ENCODE measurements at regions not wholly inside any gene's neighbourhood (a gene's known extent, or its start where the extent isn't known, plus 50 kb on each side); places are given as distances from the start of the nearest gene placed in this dataset.
"Not testable (repeated sequence)": the region's sequence is repeated elsewhere in the genome, so short reads cannot be mapped to it uniquely, and the experiment has no call there.

DNA sequence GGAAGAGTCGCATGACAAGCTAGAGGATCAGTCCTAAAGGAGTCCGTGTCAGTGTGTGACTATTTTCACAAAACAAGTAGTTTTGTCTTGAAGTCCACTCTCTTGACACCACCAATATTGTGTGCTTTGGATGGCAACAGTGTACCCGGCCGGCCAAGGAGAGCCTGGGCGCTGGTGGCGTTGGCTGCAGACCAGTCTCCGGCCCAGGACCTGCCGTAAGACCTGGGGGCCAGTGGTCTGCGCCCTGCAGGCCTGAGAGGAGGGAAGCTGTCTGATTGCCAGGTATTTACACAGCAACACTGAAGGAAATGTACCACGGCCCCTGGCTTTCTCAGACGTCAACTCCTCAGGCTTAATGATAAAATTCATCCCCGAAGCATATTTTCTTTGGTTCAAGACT lies 472.4 kb upstream of the SALL3 start:
- WGBS (ENCODE audit: insufficient coverage, insufficient read length), result no CpG with 5 or more reads among the region's 12 CpGs
- no peak overlapping the region for H3K27ac ChIP-seq (ENCODE audit: low read length)
- H3K4me3 ChIP-seq (ENCODE audit: low read length), result no peak overlapping the region
- DNase-seq (ENCODE audit: low read depth, low spot score), result no peak
- H3K36me3 ChIP-seq (ENCODE audit: control insufficient read depth, insufficient read depth, low read length), result no peaks in the 10 kb centered on the region
- H3K9me3 ChIP-seq (ENCODE audit: control insufficient read depth, insufficient read depth, low read length), result no peaks in the 10 kb centered on the region
- no peaks in the 10 kb centered on the region for H3K27me3 ChIP-seq (ENCODE audit: control insufficient read depth, insufficient read depth, low read length)
- H3K4me1 ChIP-seq (ENCODE audit: control insufficient read depth, insufficient read depth, low read length), result peaks cover 2% of the 10 kb centered on the region; the same call in 1 of the 2 replicates

DNA sequence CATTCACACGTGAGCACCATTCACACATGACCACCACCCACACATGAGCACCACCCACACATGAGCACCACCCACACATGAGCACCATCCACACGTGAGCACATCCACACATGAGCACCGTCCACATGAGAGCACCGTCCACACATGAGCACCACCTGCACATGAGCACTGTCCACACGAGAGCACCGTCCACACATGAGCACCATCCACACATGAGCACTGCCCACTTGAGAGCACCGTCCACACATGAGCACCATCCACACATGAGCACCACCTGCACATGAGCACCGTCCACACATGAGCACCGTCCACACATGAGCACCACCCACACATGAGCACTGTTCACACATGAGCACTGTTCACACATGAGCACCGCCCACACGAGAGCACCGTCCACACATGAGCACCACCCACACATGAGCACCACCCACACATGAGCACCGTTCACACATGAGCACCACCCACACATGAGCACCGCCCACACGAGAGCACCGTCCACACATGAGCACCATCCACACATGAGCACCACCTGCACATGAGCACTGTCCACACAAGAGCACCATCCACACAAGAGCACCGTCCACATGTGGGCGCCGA lies 471.3 kb upstream of the SALL3 start:
- not testable (repeated sequence) for H3K9me3 ChIP-seq (ENCODE audit: control insufficient read depth, insufficient read depth, low read length); H3K36me3 ChIP-seq (ENCODE audit: control insufficient read depth, insufficient read depth, low read length); DNase-seq (ENCODE audit: low read depth, low spot score); H3K4me1 ChIP-seq (ENCODE audit: control insufficient read depth, insufficient read depth, low read length); H3K27ac ChIP-seq (ENCODE audit: low read length); H3K4me3 ChIP-seq (ENCODE audit: low read length); H3K27me3 ChIP-seq (ENCODE audit: control insufficient read depth, insufficient read depth, low read length)
- no CpG with 5 or more reads among the region's 19 CpGs for WGBS (ENCODE audit: insufficient coverage, insufficient read length)

DNA sequence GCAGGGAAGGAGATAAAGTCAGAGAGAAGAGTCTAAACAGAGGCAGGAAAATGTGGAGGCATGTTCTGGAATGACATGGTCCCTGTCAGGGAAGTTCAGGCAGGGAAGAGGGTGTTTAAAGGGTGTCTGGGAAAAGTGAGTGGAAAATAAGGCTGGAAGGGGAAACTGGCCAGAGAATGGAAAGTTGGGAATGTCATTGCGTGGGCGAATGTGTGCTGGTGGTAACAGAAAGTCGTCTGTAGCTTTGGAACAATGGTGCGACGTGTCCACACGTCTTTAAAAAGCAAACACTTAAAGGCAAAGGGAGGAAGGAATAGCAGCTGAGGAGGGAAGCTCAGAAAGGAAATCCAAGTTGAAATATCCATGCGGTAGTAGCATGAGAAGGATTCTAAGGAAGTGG lies 469.5 kb upstream of the SALL3 start:
- Histone ChIP-seq H3K36me3 (ENCODE audit: control insufficient read depth, insufficient read depth, low read length) (no peaks in the 10 kb centered on the region), H3K27me3 (ENCODE audit: control insufficient read depth, insufficient read depth, low read length) (no peaks in the 10 kb centered on the region), H3K4me3 (ENCODE audit: low read length) (no peak overlapping the region), H3K9me3 (ENCODE audit: control insufficient read depth, insufficient read depth, low read length) (no peaks in the 10 kb centered on the region), H3K27ac (ENCODE audit: low read length) (no peak overlapping the region), H3K4me1 (ENCODE audit: control insufficient read depth, insufficient read depth, low read length) (peaks cover 2% of the 10 kb centered on the region; the same call in 1 of the 2 replicates)
- WGBS (ENCODE audit: insufficient coverage, insufficient read length), result no CpG with 5 or more reads among the region's 7 CpGs
- no peak for DNase-seq (ENCODE audit: low read depth, low spot score)

DNA sequence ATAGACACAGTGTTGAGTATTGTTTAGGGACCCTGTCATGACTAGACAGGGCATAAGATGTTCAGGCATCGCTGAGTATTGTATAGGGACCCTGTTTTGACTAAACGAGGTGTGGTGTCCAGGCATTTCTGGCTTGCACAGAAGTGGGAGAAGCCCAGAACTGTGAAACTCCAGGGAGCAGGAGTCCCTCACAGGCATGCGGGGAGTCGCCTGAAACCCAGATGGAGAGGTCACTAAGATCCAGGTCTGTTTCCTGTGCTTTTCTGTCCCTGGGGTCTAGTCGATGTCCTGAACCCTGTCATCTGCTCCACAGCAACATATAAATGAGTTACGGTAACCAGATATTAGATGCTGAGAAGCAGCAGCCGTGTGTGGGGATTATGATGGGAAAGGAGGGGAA lies 469.0 kb upstream of the SALL3 start:
- Histone ChIP-seq H3K9me3 (ENCODE audit: control insufficient read depth, insufficient read depth, low read length) (no peaks in the 10 kb centered on the region), H3K36me3 (ENCODE audit: control insufficient read depth, insufficient read depth, low read length) (no peaks in the 10 kb centered on the region), H3K27ac (ENCODE audit: low read length) (no peak overlapping the region), H3K4me1 (ENCODE audit: control insufficient read depth, insufficient read depth, low read length) (peaks cover 2% of the 10 kb centered on the region; the same call in 1 of the 2 replicates), H3K27me3 (ENCODE audit: control insufficient read depth, insufficient read depth, low read length) (no peaks in the 10 kb centered on the region), H3K4me3 (ENCODE audit: low read length) (no peak overlapping the region)
- no peak for DNase-seq (ENCODE audit: low read depth, low spot score)
- no CpG with 5 or more reads among the region's 7 CpGs for WGBS (ENCODE audit: insufficient coverage, insufficient read length)

DNA sequence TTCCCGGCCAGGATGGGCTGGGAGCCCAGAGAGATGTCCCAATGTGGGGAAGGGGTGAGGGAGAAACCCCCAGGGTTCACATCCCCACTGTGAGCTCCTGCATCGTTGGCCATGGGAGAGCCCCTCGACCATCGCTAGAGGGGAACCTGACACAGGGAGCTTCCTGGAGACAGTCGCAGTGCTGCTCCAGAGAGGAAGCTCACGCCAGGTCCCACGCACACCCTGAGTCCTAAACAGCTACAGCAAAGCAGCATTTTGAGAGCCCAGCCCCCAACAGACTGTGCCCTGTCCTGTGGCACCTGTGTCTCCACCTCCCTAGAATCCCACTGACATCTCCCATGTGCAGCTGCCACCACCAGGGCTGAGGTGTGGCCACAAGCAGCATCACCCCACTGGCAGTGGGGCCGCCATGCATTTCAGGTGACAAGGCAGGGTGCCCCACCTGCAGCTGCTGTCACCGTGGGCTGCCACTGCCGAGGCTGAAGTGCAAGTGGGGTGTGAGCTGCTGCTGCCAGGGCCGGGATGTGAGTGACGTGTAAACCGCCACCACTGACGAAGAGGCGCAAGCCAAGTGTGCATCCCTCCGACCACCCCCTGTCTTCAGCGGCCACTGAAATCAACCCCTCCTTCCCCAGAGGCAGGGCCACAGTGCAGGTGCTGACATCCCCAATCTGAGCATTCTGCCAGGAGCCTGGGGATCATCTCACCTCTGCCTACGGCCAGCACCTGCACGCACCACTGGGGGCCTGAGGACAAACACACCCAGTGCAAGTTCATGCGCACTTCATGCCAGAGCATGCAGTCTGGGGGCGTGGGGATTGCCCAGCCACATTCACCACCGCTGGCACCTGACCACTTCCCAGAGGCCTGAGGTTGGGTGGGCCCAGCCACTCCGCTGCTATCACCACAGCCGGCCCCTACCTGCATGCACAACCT lies 467.7 kb upstream of the SALL3 start:
- Histone ChIP-seq H3K4me3 (ENCODE audit: low read length) (no peak overlapping the region), H3K27ac (ENCODE audit: low read length) (no peak overlapping the region), H3K9me3 (ENCODE audit: control insufficient read depth, insufficient read depth, low read length) (no peaks in the 10 kb centered on the region), H3K36me3 (ENCODE audit: control insufficient read depth, insufficient read depth, low read length) (no peaks in the 10 kb centered on the region), H3K27me3 (ENCODE audit: control insufficient read depth, insufficient read depth, low read length) (no peaks in the 10 kb centered on the region), H3K4me1 (ENCODE audit: control insufficient read depth, insufficient read depth, low read length) (no peaks in the 10 kb centered on the region)
- no CpG with 5 or more reads among the region's 24 CpGs for WGBS (ENCODE audit: insufficient coverage, insufficient read length)
- DNase-seq (ENCODE audit: low read depth, low spot score), result no peak

DNA sequence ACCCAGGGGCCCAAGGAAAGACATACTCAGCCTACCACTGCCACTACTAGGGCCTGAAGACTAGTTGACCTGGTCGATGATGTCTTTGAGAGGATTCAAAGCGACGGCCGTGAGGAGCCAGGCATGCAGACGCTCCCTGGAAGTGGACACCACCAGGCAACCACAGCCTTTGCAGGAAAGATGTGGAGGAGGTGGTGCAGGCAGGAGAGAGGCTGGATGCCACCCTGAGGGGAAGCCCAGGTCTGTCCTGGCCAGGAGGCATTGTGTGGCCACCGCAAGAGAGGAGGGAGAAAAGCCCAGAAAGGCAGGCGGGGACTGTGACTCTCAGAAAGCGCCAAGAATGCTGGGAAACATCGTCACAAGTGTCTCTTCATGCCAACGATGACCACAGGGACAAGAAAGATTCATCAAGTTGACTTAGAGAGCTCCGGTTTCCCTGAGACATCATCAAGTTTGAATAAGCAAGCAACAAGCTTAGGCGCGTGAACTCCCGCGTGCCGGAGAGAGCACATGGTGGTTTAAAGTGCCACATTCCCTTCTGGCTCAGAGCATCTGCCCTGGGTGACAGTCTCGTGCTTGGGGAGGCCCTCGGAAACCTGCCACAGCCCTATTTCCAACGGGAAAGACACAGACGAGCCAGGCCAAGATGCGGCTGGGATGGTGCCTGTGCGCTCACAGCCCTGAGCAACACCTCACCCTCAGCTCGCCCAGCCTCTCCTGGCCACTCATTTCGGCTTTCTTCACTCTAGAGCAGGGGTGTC lies 464.5 kb upstream of the SALL3 start:
- WGBS (ENCODE audit: insufficient coverage, insufficient read length), result no CpG with 5 or more reads among the region's 24 CpGs
- Histone ChIP-seq H3K4me3 (ENCODE audit: low read length) (no peak overlapping the region), H3K27me3 (ENCODE audit: control insufficient read depth, insufficient read depth, low read length) (no peaks in the 10 kb centered on the region), H3K4me1 (ENCODE audit: control insufficient read depth, insufficient read depth, low read length) (no peaks in the 10 kb centered on the region), H3K9me3 (ENCODE audit: control insufficient read depth, insufficient read depth, low read length) (no peaks in the 10 kb centered on the region), H3K27ac (ENCODE audit: low read length) (no peak overlapping the region), H3K36me3 (ENCODE audit: control insufficient read depth, insufficient read depth, low read length) (no peaks in the 10 kb centered on the region)
- no peak for DNase-seq (ENCODE audit: low read depth, low spot score)

DNA sequence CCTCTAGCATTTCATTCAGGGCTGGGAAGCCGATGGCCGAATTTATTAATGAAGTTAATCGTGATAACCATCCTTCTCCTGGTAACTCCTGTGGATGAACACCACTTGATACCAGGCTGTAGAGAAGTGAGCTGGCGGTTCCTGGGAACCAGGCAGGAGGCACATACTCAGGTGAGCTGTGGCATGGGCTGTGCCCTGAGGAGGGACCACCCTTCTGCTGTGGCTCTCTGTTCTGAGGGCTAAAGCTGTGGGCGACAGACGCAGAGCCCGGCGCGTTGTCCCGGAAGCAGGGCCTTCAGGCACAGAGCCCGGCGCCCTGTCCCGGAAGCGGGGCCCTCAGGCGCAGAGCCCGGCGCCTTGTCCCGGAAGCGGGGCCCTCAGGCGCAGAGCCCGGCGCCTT lies 462.3 kb upstream of the SALL3 start:
- no peaks in the 10 kb centered on the region for H3K4me1 ChIP-seq (ENCODE audit: control insufficient read depth, insufficient read depth, low read length)
- H3K27me3 ChIP-seq (ENCODE audit: control insufficient read depth, insufficient read depth, low read length), result no peaks in the 10 kb centered on the region
- H3K36me3 ChIP-seq (ENCODE audit: control insufficient read depth, insufficient read depth, low read length), result no peaks in the 10 kb centered on the region
- no peak overlapping the region for H3K4me3 ChIP-seq (ENCODE audit: low read length)
- H3K9me3 ChIP-seq (ENCODE audit: control insufficient read depth, insufficient read depth, low read length), result no peaks in the 10 kb centered on the region
- H3K27ac ChIP-seq (ENCODE audit: low read length), result no peak overlapping the region
- WGBS (ENCODE audit: insufficient coverage, insufficient read length), result no CpG with 5 or more reads among the region's 22 CpGs
- no peak for DNase-seq (ENCODE audit: low read depth, low spot score)

DNA sequence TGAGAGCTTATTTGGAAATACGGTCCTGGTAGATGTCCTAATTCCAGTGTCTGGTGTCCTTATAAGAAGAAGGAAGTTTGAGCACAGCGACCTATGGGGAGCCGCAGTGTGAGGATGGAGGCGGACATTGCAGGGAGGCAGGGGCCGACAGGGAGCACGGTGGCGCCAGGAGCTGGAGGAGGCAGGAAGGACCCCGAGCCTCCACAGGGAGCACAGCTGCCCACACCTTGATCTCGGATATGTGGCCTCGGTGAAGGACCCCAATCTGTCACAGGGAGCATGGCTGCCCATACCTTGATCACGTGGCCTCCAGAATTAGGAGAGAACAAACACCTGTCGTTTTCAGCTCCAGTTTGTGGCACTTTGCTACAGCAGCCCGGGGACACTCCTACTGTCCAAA lies 461.6 kb upstream of the SALL3 start:
- Histone ChIP-seq H3K9me3 (ENCODE audit: control insufficient read depth, insufficient read depth, low read length) (no peaks in the 10 kb centered on the region), H3K27ac (ENCODE audit: low read length) (no peak overlapping the region)
- DNase-seq (ENCODE audit: low read depth, low spot score), result no peak

DNA sequence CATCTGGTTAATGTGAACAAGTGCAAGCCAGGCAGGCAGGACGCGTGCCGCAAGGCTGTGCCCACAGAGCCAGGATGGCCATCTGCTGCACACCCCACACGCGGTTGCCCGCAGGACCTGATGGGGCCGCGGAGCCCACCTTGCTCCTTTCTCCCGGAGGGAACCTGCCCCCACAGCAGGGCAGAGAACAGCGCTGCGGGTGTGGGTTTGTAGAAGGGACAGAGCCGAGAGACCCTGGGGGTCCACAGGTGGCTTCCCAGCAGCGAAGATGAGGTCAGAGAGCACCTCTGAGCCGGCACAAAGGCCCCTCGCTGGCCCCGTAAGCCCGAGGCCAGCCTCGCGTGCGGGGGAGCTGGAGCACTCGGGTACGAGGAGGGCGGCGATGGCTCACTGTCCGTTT lies 460.8 kb upstream of the SALL3 start:
- H3K27ac ChIP-seq (ENCODE audit: low read length), result no peak overlapping the region
- H3K36me3 ChIP-seq (ENCODE audit: control insufficient read depth, insufficient read depth, low read length), result no peaks in the 10 kb centered on the region
- DNase-seq (ENCODE audit: low read depth, low spot score), result no peak
- H3K4me1 ChIP-seq (ENCODE audit: control insufficient read depth, insufficient read depth, low read length), result no peaks in the 10 kb centered on the region
- H3K4me3 ChIP-seq (ENCODE audit: low read length), result no peak overlapping the region
- no peaks in the 10 kb centered on the region for H3K9me3 ChIP-seq (ENCODE audit: control insufficient read depth, insufficient read depth, low read length)
- no peaks in the 10 kb centered on the region for H3K27me3 ChIP-seq (ENCODE audit: control insufficient read depth, insufficient read depth, low read length)
- WGBS (ENCODE audit: insufficient coverage, insufficient read length), result no CpG with 5 or more reads among the region's 25 CpGs

More for the DNA sequence above, 461.6 kb upstream of the SALL3 start:
- no peaks in the 10 kb centered on the region for H3K27me3 ChIP-seq (ENCODE audit: control insufficient read depth, insufficient read depth, low read length)
- no peak overlapping the region for H3K4me3 ChIP-seq (ENCODE audit: low read length)
- no CpG with 5 or more reads among the region's 13 CpGs for WGBS (ENCODE audit: insufficient coverage, insufficient read length)
- no peaks in the 10 kb centered on the region for H3K36me3 ChIP-seq (ENCODE audit: control insufficient read depth, insufficient read depth, low read length)
- no peaks in the 10 kb centered on the region for H3K4me1 ChIP-seq (ENCODE audit: control insufficient read depth, insufficient read depth, low read length)

DNA sequence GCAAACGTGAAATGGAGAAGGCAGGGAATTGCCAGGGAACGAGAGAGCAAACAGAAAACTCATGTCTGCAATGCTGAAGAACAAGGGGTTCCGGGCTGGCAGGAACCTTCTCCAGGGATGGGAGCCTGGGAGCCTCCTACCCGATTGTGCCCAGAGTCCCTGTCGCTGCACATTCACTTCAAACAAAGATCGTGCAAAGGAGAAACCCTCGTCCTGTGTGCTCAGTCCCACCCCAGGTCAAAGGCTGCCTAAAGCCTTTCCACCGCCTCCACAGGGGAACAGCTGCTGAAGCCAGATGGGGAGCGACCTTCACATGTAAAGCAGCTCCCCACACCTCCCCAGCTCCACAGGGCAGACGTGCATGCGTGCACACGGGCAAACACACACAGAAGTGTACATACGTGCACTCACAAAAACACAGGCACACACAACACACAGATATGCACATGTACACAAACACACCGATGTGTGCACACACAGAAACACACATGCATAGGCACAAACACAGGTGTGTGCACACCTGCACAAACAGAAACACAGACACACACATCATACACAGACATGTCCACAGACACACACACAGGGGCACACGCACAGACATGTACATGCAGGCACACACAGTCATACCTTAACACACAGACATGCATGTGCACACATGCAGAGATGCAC lies 460.1 kb upstream of the SALL3 start:
- WGBS (ENCODE audit: insufficient coverage, insufficient read length), result no CpG with 5 or more reads among the region's 15 CpGs

More for the DNA sequence above, 460.1 kb upstream of the SALL3 start:
- H3K9me3 ChIP-seq (ENCODE audit: control insufficient read depth, insufficient read depth, low read length), result no peaks in the 10 kb centered on the region
- no peak overlapping the region for H3K27ac ChIP-seq (ENCODE audit: low read length)
- H3K36me3 ChIP-seq (ENCODE audit: control insufficient read depth, insufficient read depth, low read length), result no peaks in the 10 kb centered on the region
- H3K27me3 ChIP-seq (ENCODE audit: control insufficient read depth, insufficient read depth, low read length), result no peaks in the 10 kb centered on the region
- no peak for DNase-seq (ENCODE audit: low read depth, low spot score)
- H3K4me1 ChIP-seq (ENCODE audit: control insufficient read depth, insufficient read depth, low read length), result no peaks in the 10 kb centered on the region
- H3K4me3 ChIP-seq (ENCODE audit: low read length), result no peak overlapping the region
